ENCODE measurements at regions not wholly inside any gene's neighbourhood (a gene's known extent, or its start where the extent isn't known, plus 50 kb on each side); places are given as distances from the start of the nearest gene placed in this dataset.

GRCh38 chr2:41940745-41941063 is 107.1 kb upstream of the PKDCC start (continued):
- TF ChIP-seq POLR2AphosphoS2 (IDR thresholded peaks at IDR 0.05; ENCODE audit: low read depth, low read length) (no peak), MYC (IDR thresholded peaks at IDR 0.05; ENCODE audit: insufficient read depth, insufficient read length, insufficient replicate concordance, low read length, severe bottlenecking) (no peak)

- H3K27ac ChIP-seq (ENCODE audit: control insufficient read depth, insufficient read depth) = no peak overlapping the region
- ChIA-PET SMC1A (ENCODE audit: uncharacterized antibody, unreplicated experiment) (no interaction called here), CTCF (no interaction called here), POLR2A (no interaction called here), RAD21 (ENCODE audit: unreplicated experiment) (interaction anchor here (0.8 kb wide), 1 partner anchor 287 kb away, joined by 3 read pairs; no protein-coding TSS in a partner anchor)
- no peaks in the 10 kb centered on the region for H3K36me3 ChIP-seq (ENCODE audit: control insufficient read depth in 2 of 2, insufficient read depth in 2 of 2, low read length in 1 of 2)
- H3K9ac ChIP-seq (ENCODE audit: control insufficient read depth, insufficient read depth, low read length) = no peak overlapping the region
- in situ Hi-C loops (cut with MboI) (no loop called here), intact Hi-C loops (cut with micrococcal nuclease; ENCODE audit: unreplicated experiment) (no loop called here)
- FAIRE-seq (no peak), DNase-seq (ENCODE audit: low read depth, low spot score) (no peak), ATAC-seq (no peak)
- no peak overlapping the region for H3K4me3 ChIP-seq
- no peaks in the 10 kb centered on the region for H3K4me1 ChIP-seq (ENCODE audit: control insufficient read depth, insufficient read depth, low read length)
- H3K4me2 ChIP-seq (ENCODE audit: control insufficient read depth, insufficient read depth) = no peak overlapping the region
- no peaks in the 10 kb centered on the region for H4K20me1 ChIP-seq (ENCODE audit: control insufficient read depth, insufficient read depth)
- H3K27me3 ChIP-seq (replicated peaks in 1 of 2; ENCODE audit: control insufficient read depth in 2 of 2, insufficient read depth in 2 of 2, low read length in 1 of 2) = 0 out of 4 replicates have a peak, but pooled peaks cover 0 to 1% of the 10 kb centered on the region in 2 experiments
- no peak overlapping the region for H2AFZ ChIP-seq (ENCODE audit: control insufficient read depth, low read depth, low read length)
- no TSS peak for BruUV-seq (replicated peaks)
- 46% methylated on average over 3 of the region's 3 CpGs for WGBS (ENCODE audit: insufficient coverage, insufficient replicate concordance, low lambda C conversion rate, missing lambda C conversion rate)
- H3K9me3 ChIP-seq (replicated peaks; ENCODE audit: control insufficient read depth, insufficient read depth, low read length) = no peaks in the 10 kb centered on the region; the same call in 2 of the 3 replicates
- H3K79me2 ChIP-seq (ENCODE audit: control insufficient read depth, insufficient read depth, low read length) = no peaks in the 10 kb centered on the region
- TF ChIP-seq SRF (IDR thresholded peaks at IDR 0.05; ENCODE audit: low read depth in 2 of 2, low read length in 2 of 2) = no peak
- TF ChIP-seq NR2F1 (conservative IDR thresholded peaks at IDR 0.05) = no peak
- TF ChIP-seq ZZZ3 (IDR thresholded peaks at IDR 0.05; ENCODE audit: control insufficient read depth, insufficient read length, low read depth) = no peak
- TF ChIP-seq BCL11A (IDR thresholded peaks at IDR 0.05; ENCODE audit: low read depth, low read length) = no peak
- no peak for TF ChIP-seq NFYB (IDR thresholded peaks at IDR 0.05; ENCODE audit: insufficient read depth, low read depth, low read length)
- no peak for TF ChIP-seq REST (IDR thresholded peaks at IDR 0.05; ENCODE audit: low read depth, low read length)
- no peak for TF ChIP-seq CEBPZ (IDR thresholded peaks at IDR 0.05; ENCODE audit: low read depth, low read length)
- no peak for TF ChIP-seq MYB (IDR thresholded peaks at IDR 0.05; ENCODE audit: borderline replicate concordance, low read depth, low read length)
- no peak for TF ChIP-seq ETV6 (conservative IDR thresholded peaks at IDR 0.05 in 1 of 2, IDR thresholded peaks at IDR 0.05 in 1 of 2; ENCODE audit: borderline replicate concordance in 1 of 2, low read depth in 1 of 2)
- no peak for TF ChIP-seq TARDBP (IDR thresholded peaks at IDR 0.05; ENCODE audit: borderline replicate concordance)
- TF ChIP-seq BMI1 (IDR thresholded peaks at IDR 0.05; ENCODE audit: borderline replicate concordance) = no peak
- TF ChIP-seq CTCF (IDR thresholded peaks at IDR 0.05 in 2 of 3, conservative IDR thresholded peaks at IDR 0.05 in 1 of 3; ENCODE audit: control insufficient read depth in 2 of 3, extremely low read depth in 1 of 3, insufficient read depth in 1 of 3, low read depth in 3 of 3, low read length in 3 of 3) = no peak
- TF ChIP-seq TAF1 (IDR thresholded peaks at IDR 0.05; ENCODE audit: borderline replicate concordance, low read depth, low read length) = no peak
Measured at GRCh38 chr2:41941831-41942230, 106.0 kb upstream of the PKDCC start.

Measured in GM12878 (cell line).